T-helper 1 cell (primary cell): ENCODE measurements at regions not wholly inside any gene's neighbourhood (a gene's known extent, or its start where the extent isn't known, plus 50 kb on each side); places are given as distances from the start of the nearest gene placed in this dataset.

ENCODE experiments used
- DNase-seq, 5 donors: peaks; one replicate each; pipeline ENCODE4 v3.0.0-alpha.2; 2012 to 2020

GRCh38 chr3:154538566-154539360, 108.8 kb upstream of the GPR149 start:
- DNase-seq = no peak

- DNase-seq = no peak
Observed at GRCh38 chr3:154536751-154537150, 106.8 kb upstream of the GPR149 start.

DNA sequence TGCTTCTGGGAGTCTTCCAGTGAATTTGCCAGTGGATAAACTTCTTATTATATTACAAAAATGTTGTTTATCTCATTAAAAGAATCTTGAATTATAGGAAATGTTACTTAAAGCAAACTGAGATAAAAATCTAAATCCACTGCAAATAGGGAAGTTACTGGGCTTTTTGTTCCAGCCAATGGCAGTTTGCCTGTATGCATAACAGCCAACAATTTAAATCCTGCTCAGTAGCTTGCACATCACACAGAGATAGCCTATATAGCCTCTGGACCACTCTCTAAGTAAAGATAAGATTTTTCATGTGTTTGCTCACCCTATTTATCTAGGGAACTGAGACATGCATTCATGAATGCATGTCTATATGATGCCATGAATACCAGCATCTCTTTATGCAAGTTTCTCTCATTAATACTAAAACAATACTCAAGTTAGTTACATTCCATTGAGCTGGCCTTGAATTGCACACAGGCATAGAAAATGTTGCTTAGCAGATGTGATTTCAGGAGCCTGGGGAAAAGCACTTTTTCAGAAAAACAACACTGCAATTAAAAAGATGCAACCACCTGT, 92.1 kb upstream of the GPR149 start:
- DNase-seq = no peak

GRCh38 chr3:154517404-154517803, 87.4 kb upstream of the GPR149 start:
- no peak for DNase-seq

DNA sequence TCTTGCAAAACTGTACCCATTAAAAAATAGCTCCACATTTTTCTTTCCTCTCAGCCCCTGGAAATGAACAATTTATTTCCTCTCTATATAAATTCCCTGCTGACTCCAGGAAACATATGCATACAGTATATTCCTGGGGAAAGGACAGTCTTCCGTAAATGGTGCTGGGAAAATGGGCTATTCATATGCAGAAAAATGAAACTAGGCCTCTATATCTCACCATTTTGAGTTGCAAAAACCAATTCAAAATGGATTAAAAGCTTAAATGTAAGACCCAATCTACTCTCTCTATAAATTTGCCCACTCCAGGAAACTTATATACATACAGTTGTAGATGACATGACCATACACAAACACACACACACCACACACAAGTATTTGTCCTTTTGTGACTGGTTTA, 85.9 kb upstream of the GPR149 start:
- DNase-seq = no peak

GRCh38 chr3:154510780-154511179, 80.8 kb upstream of the GPR149 start:
- no peak for DNase-seq

- DNase-seq = no peak
Observed at GRCh38 chr3:154507727-154508126, 77.7 kb upstream of the GPR149 start.

DNA sequence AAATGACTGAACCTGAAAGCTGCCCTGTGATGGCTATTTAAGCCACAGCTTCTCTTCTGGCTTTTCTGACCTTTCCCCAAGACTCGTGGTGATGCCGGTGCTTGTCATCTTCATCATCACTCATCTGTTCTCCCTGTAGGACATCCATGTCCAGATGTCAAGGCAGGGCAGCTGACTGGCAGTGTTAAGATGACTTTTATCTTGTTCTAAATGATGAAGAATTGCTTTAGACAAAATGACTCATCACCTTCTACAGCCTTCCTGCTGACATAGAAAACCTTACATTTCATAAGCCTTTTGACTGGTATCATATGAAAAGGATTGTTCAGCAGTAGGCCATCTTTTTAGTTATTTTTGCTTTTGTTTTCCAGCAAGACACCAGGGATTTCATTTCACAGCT, 67.0 kb upstream of the GPR149 start:
- DNase-seq = no peak

DNA sequence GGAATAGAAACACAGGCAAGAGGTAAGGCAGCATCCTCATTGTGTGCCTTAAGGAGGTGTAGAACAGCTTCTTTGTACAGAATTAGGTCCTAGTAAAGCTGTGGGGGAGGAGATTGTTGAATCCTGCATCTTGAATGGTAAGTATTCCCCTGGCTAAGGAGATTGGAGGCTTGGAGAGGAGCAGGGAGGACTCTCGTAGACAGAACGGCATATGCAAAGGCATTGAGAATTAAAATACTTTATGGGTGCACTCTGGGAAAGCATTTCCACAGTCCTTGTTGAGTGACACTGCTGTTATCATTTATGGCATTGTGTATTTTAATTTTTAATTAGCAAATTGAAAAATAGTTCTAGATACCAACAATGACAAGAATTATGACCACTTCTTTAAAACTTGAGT, 66.5 kb upstream of the GPR149 start:
- DNase-seq = no peak

DNA sequence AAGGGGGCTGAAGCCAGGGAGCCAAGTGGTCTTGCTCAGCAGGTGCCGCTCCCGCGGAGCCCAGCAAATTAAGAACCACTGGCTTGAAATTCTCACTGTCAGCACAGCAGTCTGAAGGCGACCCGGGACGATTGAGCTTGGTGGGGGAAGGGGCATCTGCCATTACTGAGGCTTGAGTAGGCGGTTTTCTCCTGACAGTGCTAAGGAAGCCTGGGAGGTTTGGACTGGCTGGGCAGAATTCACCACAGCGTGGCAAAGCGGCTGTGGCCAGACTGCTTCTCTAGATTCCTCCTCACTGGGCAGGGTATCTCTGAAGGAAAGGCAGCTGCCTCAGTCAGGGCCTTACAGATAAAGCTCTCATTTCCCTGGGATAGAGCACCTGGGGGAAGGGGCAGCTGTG, 57.0 kb upstream of the GPR149 start:
- DNase-seq = no peak

DNA sequence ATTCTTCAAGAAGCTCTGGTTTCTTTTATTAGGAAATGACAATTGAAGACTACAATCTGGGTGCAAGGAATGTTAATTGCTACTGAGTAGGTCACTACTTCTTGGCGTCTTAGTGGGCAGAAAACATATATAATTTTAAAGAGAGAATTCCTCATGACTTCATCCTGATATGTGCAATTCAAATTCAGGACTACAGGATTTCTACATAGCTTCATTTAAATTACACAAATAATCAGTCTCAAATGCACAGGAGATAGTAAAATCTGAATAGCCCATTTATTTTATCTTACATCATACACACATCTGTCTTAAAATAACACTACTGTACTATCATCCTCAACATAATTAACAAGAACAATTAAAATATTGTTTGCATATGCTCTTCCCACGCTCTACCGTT, 52.5 kb upstream of the GPR149 start:
- no peak for DNase-seq

GRCh38 chr3:154480033-154480432, 50.0 kb upstream of the GPR149 start:
- no peak for DNase-seq
